GM12874 (cell line): ENCODE measurements at regions not wholly inside any gene's neighbourhood (a gene's known extent, or its start where the extent isn't known, plus 50 kb on each side); places are given as distances from the start of the nearest gene placed in this dataset.

ENCODE experiments used
- CTCF ChIP-seq: IDR thresholded peaks from 2 replicates; pipeline ENCODE4 v1.5.1; 2011; ENCODE audit warnings: low read depth, mild to moderate bottlenecking, control low read depth, low read length, moderate library complexity; ENCODE audit not compliant: insufficient read depth

- TF ChIP-seq CTCF: no peak
Measured at GRCh38 chr2:139018252-139018651, 238.1 kb upstream of the NXPH2 start.

GRCh38 chr2:139007130-139007529, 226.9 kb upstream of the NXPH2 start:
- no peak for TF ChIP-seq CTCF

GRCh38 chr2:139000131-139000785, 220.1 kb upstream of the NXPH2 start:
- TF ChIP-seq CTCF: no peak

GRCh38 chr2:138997856-138998517, 217.8 kb upstream of the NXPH2 start:
- no peak for TF ChIP-seq CTCF

- no peak for TF ChIP-seq CTCF
Measured at GRCh38 chr2:138997346-138997745, 217.2 kb upstream of the NXPH2 start.

- no peak for TF ChIP-seq CTCF
Measured at GRCh38 chr2:138994502-138994901, 214.3 kb upstream of the NXPH2 start.

GRCh38 chr2:138985881-138986280, 205.7 kb upstream of the NXPH2 start:
- no peak for TF ChIP-seq CTCF
